Nephron progenitor cell (in vitro differentiated cells): ENCODE measurements at regions not wholly inside any gene's neighbourhood (a gene's known extent, or its start where the extent isn't known, plus 50 kb on each side); places are given as distances from the start of the nearest gene placed in this dataset.

ENCODE experiments used
- DNase-seq: peaks from one replicate; pipeline ENCODE4 v3.0.0; 2021
- H3K27ac Mint-ChIP-seq: 2 replicates; pipeline ENCODE4 v1.8.0; 2021; ENCODE audit warnings: mild to moderate bottlenecking, moderate library complexity, mixed read lengths
- H3K27me3 Mint-ChIP-seq: 2 replicates; pipeline ENCODE4 v1.8.0; 2021; ENCODE audit warnings: mild to moderate bottlenecking, low read depth, mixed read lengths; ENCODE audit not compliant: poor library complexity
- H3K36me3 Mint-ChIP-seq: 2 replicates; pipeline ENCODE4 v1.8.0; 2021; ENCODE audit warnings: low read depth, mixed read lengths
- H3K4me1 Mint-ChIP-seq: 2 replicates; pipeline ENCODE4 v1.8.0; 2021; ENCODE audit warnings: mixed read lengths
- H3K4me3 Mint-ChIP-seq: 2 replicates; pipeline ENCODE4 v1.8.0; 2021; ENCODE audit warnings: mild to moderate bottlenecking, moderate library complexity, mixed read lengths
- H3K9me3 Mint-ChIP-seq: 2 replicates; pipeline ENCODE4 v1.8.0; 2021; ENCODE audit warnings: mild to moderate bottlenecking, moderate library complexity, mixed read lengths
- CTCF ChIP-seq: fragments of 200-600 bp; sonication (generic); IDR thresholded peaks from 2 replicates; pipeline ENCODE4 v1.5.0; 2021; ENCODE audit warnings: antibody characterized with exemption

- no peaks in the 10 kb centered on the region for H3K36me3 Mint-ChIP-seq
- TF ChIP-seq CTCF, result no peak
- peaks cover 20% of the 10 kb centered on the region for H3K9me3 Mint-ChIP-seq
- no peak overlapping the region for H3K27ac Mint-ChIP-seq
- no peak for DNase-seq
- peaks cover 33% of the 10 kb centered on the region for H3K27me3 Mint-ChIP-seq
- H3K4me3 Mint-ChIP-seq, result no peak overlapping the region
- peaks cover 4% of the 10 kb centered on the region for H3K4me1 Mint-ChIP-seq
These were observed 74.2 kb downstream of the FZD10 start for GRCh38 chr12:130236446-130236845.

- peaks cover 51% of the 10 kb centered on the region for H3K27me3 Mint-ChIP-seq
- no peaks in the 10 kb centered on the region for H3K9me3 Mint-ChIP-seq
- TF ChIP-seq CTCF, result no peak
- peaks cover 3% of the 10 kb centered on the region for H3K4me1 Mint-ChIP-seq
- DNase-seq, result no peak
- no peak overlapping the region for H3K27ac Mint-ChIP-seq
- no peaks in the 10 kb centered on the region for H3K36me3 Mint-ChIP-seq
- no peak overlapping the region for H3K4me3 Mint-ChIP-seq
These were observed 78.7 kb downstream of the FZD10 start for GRCh38 chr12:130240831-130241590.

GRCh38 chr12:130242506-130242905 is 80.2 kb downstream of the FZD10 start:
- peaks cover 40% of the 10 kb centered on the region for H3K27me3 Mint-ChIP-seq
- no peaks in the 10 kb centered on the region for H3K9me3 Mint-ChIP-seq
- no peak overlapping the region for H3K27ac Mint-ChIP-seq
- no peak for TF ChIP-seq CTCF
- no peaks in the 10 kb centered on the region for H3K36me3 Mint-ChIP-seq
- no peaks in the 10 kb centered on the region for H3K4me1 Mint-ChIP-seq
- H3K4me3 Mint-ChIP-seq, result no peak overlapping the region
- DNase-seq, result no peak

- H3K36me3 Mint-ChIP-seq, result no peaks in the 10 kb centered on the region
- H3K9me3 Mint-ChIP-seq, result peaks cover 2% of the 10 kb centered on the region
- H3K27me3 Mint-ChIP-seq, result peaks cover 33% of the 10 kb centered on the region
- no peaks in the 10 kb centered on the region for H3K4me1 Mint-ChIP-seq
- TF ChIP-seq CTCF, result no peak
- no peak overlapping the region for H3K27ac Mint-ChIP-seq
- DNase-seq, result no peak
- no peak overlapping the region for H3K4me3 Mint-ChIP-seq
These were observed 83.0 kb downstream of the FZD10 start for GRCh38 chr12:130245251-130245650.

GRCh38 chr12:130246560-130246959 is 84.3 kb downstream of the FZD10 start:
- DNase-seq, result no peak
- no peak for TF ChIP-seq CTCF
- Mint-ChIP-seq H3K9me3 (peaks cover 8% of the 10 kb centered on the region), H3K4me3 (no peak overlapping the region), H3K27ac (no peak overlapping the region), H3K4me1 (peaks cover 4% of the 10 kb centered on the region), H3K36me3 (no peaks in the 10 kb centered on the region), H3K27me3 (peaks cover 26% of the 10 kb centered on the region)

- Mint-ChIP-seq H3K4me3 (no peak overlapping the region), H3K36me3 (no peaks in the 10 kb centered on the region), H3K4me1 (peaks cover 4% of the 10 kb centered on the region), H3K9me3 (peaks cover 8% of the 10 kb centered on the region), H3K27me3 (peaks cover 20% of the 10 kb centered on the region), H3K27ac (no peak overlapping the region)
- no peak for TF ChIP-seq CTCF
- DNase-seq, result no peak
These were observed 85.5 kb downstream of the FZD10 start for GRCh38 chr12:130247634-130248237.
